ENCODE measurements at regions not wholly inside any gene's neighbourhood (a gene's known extent, or its start where the extent isn't known, plus 50 kb on each side); places are given as distances from the start of the nearest gene placed in this dataset.
"Not testable (repeated sequence)": the region's sequence is repeated elsewhere in the genome, so short reads cannot be mapped to it uniquely, and the experiment has no call there.

GRCh38 chr12:131250951-131251315 is 297.2 kb downstream of the ADGRD1 start:
- DNase-seq = no peak

- DNase-seq = no peak
Measured at GRCh38 chr12:131251336-131252101, 297.8 kb downstream of the ADGRD1 start.

GRCh38 chr12:131253376-131254026 is 299.8 kb downstream of the ADGRD1 start:
- no peak for DNase-seq

- DNase-seq = no peak
Measured at GRCh38 chr12:131254374-131254773, 300.7 kb downstream of the ADGRD1 start.

GRCh38 chr12:131258398-131258797 is 304.7 kb downstream of the ADGRD1 start:
- no peak for DNase-seq

GRCh38 chr12:131260251-131260905 is 306.7 kb downstream of the ADGRD1 start:
- no peak for DNase-seq

- no peak for DNase-seq
Measured at GRCh38 chr12:131260954-131261353, 307.2 kb downstream of the ADGRD1 start.

GRCh38 chr12:131261906-131262305 is 308.2 kb downstream of the ADGRD1 start:
- no peak for DNase-seq

- DNase-seq = no peak
Measured at GRCh38 chr12:131263626-131264025, 309.9 kb downstream of the ADGRD1 start.

- DNase-seq = no peak
Measured at GRCh38 chr12:131264635-131265034, 310.9 kb downstream of the ADGRD1 start.

GRCh38 chr12:131266591-131267467 is 313.1 kb downstream of the ADGRD1 start:
- no peak for DNase-seq

- no peak for DNase-seq
Measured at GRCh38 chr12:131267576-131267975, 313.9 kb downstream of the ADGRD1 start.

GRCh38 chr12:131268123-131268522 is 314.4 kb downstream of the ADGRD1 start:
- not testable (repeated sequence) for DNase-seq

GRCh38 chr12:131268571-131268970 is 314.9 kb downstream of the ADGRD1 start:
- not testable (repeated sequence) for DNase-seq

- DNase-seq = no peak
Measured at GRCh38 chr12:131269551-131269950, 315.8 kb downstream of the ADGRD1 start.

GRCh38 chr12:131269977-131270376 is 316.3 kb downstream of the ADGRD1 start:
- DNase-seq = not testable (repeated sequence)

- DNase-seq = no peak
Measured at GRCh38 chr12:131271724-131272123, 318.0 kb downstream of the ADGRD1 start.

- not testable (repeated sequence) for DNase-seq
Measured at GRCh38 chr12:131272283-131272814, 318.6 kb downstream of the ADGRD1 start.

GRCh38 chr12:131273291-131273845 is 319.7 kb downstream of the ADGRD1 start:
- no peak for DNase-seq

- no peak for DNase-seq
Measured at GRCh38 chr12:131274061-131274460, 320.4 kb downstream of the ADGRD1 start.

GRCh38 chr12:131274906-131275305 is 321.2 kb downstream of the ADGRD1 start:
- no peak for DNase-seq

GRCh38 chr12:131275824-131276223 is 322.1 kb downstream of the ADGRD1 start:
- no peak for DNase-seq
